Astrocyte (in vitro differentiated cells and primary cell): ENCODE measurements at regions not wholly inside any gene's neighbourhood (a gene's known extent, or its start where the extent isn't known, plus 50 kb on each side); places are given as distances from the start of the nearest gene placed in this dataset.

Experiments used
- CTCF ChIP-seq: IDR thresholded peaks from 2 replicates; pipeline ENCODE4 v1.5.1; 2011; ENCODE audit warnings: low read depth, mild to moderate bottlenecking, inconsistent platforms, low read length, moderate library complexity; ENCODE audit not compliant: insufficient read depth
- EZH2 ChIP-seq: IDR thresholded peaks from 2 replicates; pipeline ENCODE4 v1.6.1; 2012; ENCODE audit warnings: mild to moderate bottlenecking, low read length, inconsistent platforms; ENCODE audit not compliant: insufficient read depth

DNA sequence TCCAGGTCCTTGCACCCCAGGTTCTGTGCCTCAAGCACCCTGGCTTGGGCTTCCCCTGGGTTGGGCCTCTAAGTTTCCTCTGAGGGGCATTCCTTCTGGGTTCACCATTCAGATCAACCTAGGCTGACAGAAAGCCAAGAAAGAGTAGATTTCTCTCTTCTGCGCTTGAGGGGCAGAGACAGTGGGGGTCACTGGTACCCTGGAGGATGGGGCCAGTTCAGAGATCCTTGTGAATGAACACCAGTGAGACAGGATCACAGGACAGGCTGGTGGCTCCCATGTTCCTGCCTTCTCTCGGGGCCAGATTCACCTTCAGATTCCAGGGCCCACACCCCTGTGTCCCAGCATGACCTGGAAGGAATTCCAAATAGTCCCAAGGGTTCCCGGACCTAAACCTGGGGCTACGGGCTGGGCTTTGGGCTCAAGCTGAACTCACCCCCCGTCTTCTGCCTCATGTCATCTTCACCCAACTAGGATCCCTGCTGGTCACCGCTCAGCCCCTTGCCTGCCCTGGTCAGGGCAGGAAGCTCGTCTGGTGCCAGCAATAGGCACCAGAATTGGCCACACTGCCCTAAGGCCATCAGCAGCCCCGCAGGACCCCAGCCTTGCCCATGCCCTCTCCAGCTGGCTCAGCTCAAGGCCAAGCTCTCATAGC is 91.8 kb upstream of the MVB12B start:
- TF ChIP-seq CTCF (no peak), EZH2 (no peak)
